Neural crest cell (in vitro differentiated cells): ENCODE measurements at regions not wholly inside any gene's neighbourhood (a gene's known extent, or its start where the extent isn't known, plus 50 kb on each side); places are given as distances from the start of the nearest gene placed in this dataset.

Source experiments
- DNase-seq: peaks from one replicate; pipeline ENCODE4 v3.0.0; 2021; ENCODE audit warnings: low read depth, mixed read lengths, low spot score
- H3K27ac Mint-ChIP-seq: one replicate; pipeline ENCODE4 v1.8.0; 2021; ENCODE audit warnings: mild to moderate bottlenecking, mixed read lengths; ENCODE audit not compliant: unreplicated experiment
- H3K27me3 Mint-ChIP-seq: 2 replicates; pipeline ENCODE4 v1.8.0; 2021; ENCODE audit warnings: low read depth, mild to moderate bottlenecking, mixed read lengths
- H3K36me3 Mint-ChIP-seq: 2 replicates; pipeline ENCODE4 v1.8.0; 2021; ENCODE audit warnings: low read depth, mild to moderate bottlenecking, mixed read lengths
- H3K4me1 Mint-ChIP-seq: 2 replicates; pipeline ENCODE4 v1.8.0; 2021; ENCODE audit warnings: mixed read lengths
- H3K4me3 Mint-ChIP-seq: one replicate; pipeline ENCODE4 v1.8.0; 2021; ENCODE audit warnings: mild to moderate bottlenecking, mixed read lengths
- H3K9me3 Mint-ChIP-seq: 2 replicates; pipeline ENCODE4 v1.8.0; 2021; ENCODE audit warnings: mixed read lengths
- CTCF ChIP-seq: fragments of 200-600 bp; sonication (generic); conservative IDR thresholded peaks from 2 replicates; pipeline ENCODE4 v1.5.0; 2021; ENCODE audit warnings: antibody characterized with exemption, mild to moderate bottlenecking

GRCh38 chr12:114096461-114096860 lies 130.3 kb upstream of the RBM19 start:
- H3K27me3 Mint-ChIP-seq = peaks cover 60% of the 10 kb centered on the region

GRCh38 chr12:114093520-114093919 lies 127.4 kb upstream of the RBM19 start:
- TF ChIP-seq CTCF = no peak
- Mint-ChIP-seq H3K36me3 (no peaks in the 10 kb centered on the region), H3K27me3 (peaks cover 58% of the 10 kb centered on the region), H3K27ac (no peak overlapping the region), H3K9me3 (peaks cover 2% of the 10 kb centered on the region), H3K4me3 (no peak overlapping the region), H3K4me1 (no peaks in the 10 kb centered on the region)
- no peak for DNase-seq

More at GRCh38 chr12:114096461-114096860, 130.3 kb upstream of the RBM19 start:
- no peak for DNase-seq
- Mint-ChIP-seq H3K4me3 (no peak overlapping the region), H3K9me3 (peaks cover 2% of the 10 kb centered on the region), H3K36me3 (no peaks in the 10 kb centered on the region), H3K4me1 (no peaks in the 10 kb centered on the region), H3K27ac (no peak overlapping the region)
- TF ChIP-seq CTCF = no peak

GRCh38 chr12:114092981-114093380 lies 126.9 kb upstream of the RBM19 start:
- Mint-ChIP-seq H3K27ac (no peak overlapping the region), H3K27me3 (peaks cover 58% of the 10 kb centered on the region), H3K36me3 (no peaks in the 10 kb centered on the region), H3K9me3 (peaks cover 2% of the 10 kb centered on the region), H3K4me3 (no peak overlapping the region), H3K4me1 (no peaks in the 10 kb centered on the region)
- no peak for TF ChIP-seq CTCF
- DNase-seq = no peak

- H3K4me3 Mint-ChIP-seq = no peak overlapping the region
- H3K27me3 Mint-ChIP-seq = peaks cover 79% of the 10 kb centered on the region
- H3K27ac Mint-ChIP-seq = no peak overlapping the region
- DNase-seq = no peak
- H3K4me1 Mint-ChIP-seq = no peaks in the 10 kb centered on the region
- H3K36me3 Mint-ChIP-seq = no peaks in the 10 kb centered on the region
- no peak for TF ChIP-seq CTCF
- H3K9me3 Mint-ChIP-seq = peaks cover 2% of the 10 kb centered on the region
These were observed 124.1 kb upstream of the RBM19 start for GRCh38 chr12:114090211-114090610.

- no peak for DNase-seq
- no peak for TF ChIP-seq CTCF
- no peak overlapping the region for H3K27ac Mint-ChIP-seq
These were observed 107.0 kb upstream of the RBM19 start for GRCh38 chr12:114073076-114073475.

GRCh38 chr12:114069507-114069906 lies 103.4 kb upstream of the RBM19 start:
- no peak overlapping the region for H3K27ac Mint-ChIP-seq
- peaks cover 98% of the 10 kb centered on the region for H3K27me3 Mint-ChIP-seq
- TF ChIP-seq CTCF = no peak
- no peaks in the 10 kb centered on the region for H3K9me3 Mint-ChIP-seq
- no peak for DNase-seq
- no peak overlapping the region for H3K4me3 Mint-ChIP-seq
- no peaks in the 10 kb centered on the region for H3K4me1 Mint-ChIP-seq
- H3K36me3 Mint-ChIP-seq = peaks cover 1% of the 10 kb centered on the region

More at GRCh38 chr12:114073076-114073475, 107.0 kb upstream of the RBM19 start:
- H3K9me3 Mint-ChIP-seq = no peaks in the 10 kb centered on the region
- H3K4me3 Mint-ChIP-seq = no peak overlapping the region
- H3K4me1 Mint-ChIP-seq = no peaks in the 10 kb centered on the region
- H3K27me3 Mint-ChIP-seq = peaks cover 95% of the 10 kb centered on the region
- H3K36me3 Mint-ChIP-seq = no peaks in the 10 kb centered on the region
